Stimulated activated CD4-positive, alpha-beta T cell treated with anti-CD3 and anti-CD28 coated beads, Interleukin-4, amount 100 ng/mL, for 48 hours (primary cell): ENCODE measurements at regions not wholly inside any gene's neighbourhood (a gene's known extent, or its start where the extent isn't known, plus 50 kb on each side); places are given as distances from the start of the nearest gene placed in this dataset.
"Not testable (repeated sequence)": the region's sequence is repeated elsewhere in the genome, so short reads cannot be mapped to it uniquely, and the experiment has no call there.

Experiments used
- DNase-seq, 2 donors: peaks; one replicate each; pipeline ENCODE4 v3.0.0-alpha.2; 2020; ENCODE audit warnings: low read depth in 2 of 2

GRCh38 chr13:88235441-88235840 lies 564.3 kb downstream of the SLITRK5 start:
- DNase-seq, result no peak

DNA sequence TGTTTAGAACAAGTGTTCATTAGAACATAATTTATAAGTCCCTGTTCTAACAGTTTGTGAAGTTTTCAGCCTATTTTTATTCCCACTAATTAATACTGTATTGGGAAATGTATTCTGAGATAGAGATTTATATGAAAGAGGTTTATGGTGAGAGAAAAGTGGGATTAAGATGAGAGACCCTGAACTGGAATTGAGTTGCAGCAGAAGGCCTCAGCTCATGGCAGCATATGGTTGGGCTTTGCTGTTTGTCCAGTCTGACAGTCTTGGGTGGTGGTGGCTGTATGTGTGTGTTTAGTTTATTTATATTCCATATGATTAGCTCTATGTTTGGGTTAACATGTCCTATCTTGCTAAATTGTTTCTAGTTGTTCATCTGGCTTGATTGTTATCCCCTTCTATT lies 575.1 kb downstream of the SLITRK5 start:
- DNase-seq, result no peak

- DNase-seq, result no peak
Measured at GRCh38 chr13:88248393-88248792, 577.2 kb downstream of the SLITRK5 start.

- DNase-seq, result no peak
Measured at GRCh38 chr13:88257706-88258105, 586.5 kb downstream of the SLITRK5 start.

- no peak for DNase-seq
Measured at GRCh38 chr13:88263808-88264207, 592.6 kb downstream of the SLITRK5 start.

- no peak for DNase-seq
Measured at GRCh38 chr13:88281841-88282240, 610.7 kb downstream of the SLITRK5 start.

- no peak for DNase-seq
Measured at GRCh38 chr13:88285329-88285728, 614.2 kb downstream of the SLITRK5 start.

- DNase-seq, result no peak
Measured at GRCh38 chr13:88288326-88288725, 617.2 kb downstream of the SLITRK5 start.

GRCh38 chr13:88291731-88292130 lies 620.6 kb downstream of the SLITRK5 start:
- not testable (repeated sequence) for DNase-seq

DNA sequence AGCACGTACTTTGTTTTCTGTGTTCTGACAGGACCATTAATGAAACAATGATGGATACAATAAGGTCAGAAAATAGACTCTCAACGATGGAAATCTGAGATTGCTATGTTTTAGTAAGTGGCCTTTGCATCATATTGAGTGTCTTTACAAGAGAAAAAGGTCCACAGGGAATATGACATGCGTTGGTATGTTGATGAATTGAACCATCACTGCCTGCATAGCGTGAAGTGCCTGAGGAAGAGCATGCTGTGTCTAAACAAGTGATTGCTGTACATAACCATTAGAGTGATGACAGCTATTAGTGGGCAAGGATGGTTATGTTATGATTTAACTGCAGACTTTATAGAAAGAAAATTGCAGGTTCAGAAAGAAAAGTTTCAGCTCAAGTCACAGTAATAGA lies 623.2 kb downstream of the SLITRK5 start:
- DNase-seq, result no peak

DNA sequence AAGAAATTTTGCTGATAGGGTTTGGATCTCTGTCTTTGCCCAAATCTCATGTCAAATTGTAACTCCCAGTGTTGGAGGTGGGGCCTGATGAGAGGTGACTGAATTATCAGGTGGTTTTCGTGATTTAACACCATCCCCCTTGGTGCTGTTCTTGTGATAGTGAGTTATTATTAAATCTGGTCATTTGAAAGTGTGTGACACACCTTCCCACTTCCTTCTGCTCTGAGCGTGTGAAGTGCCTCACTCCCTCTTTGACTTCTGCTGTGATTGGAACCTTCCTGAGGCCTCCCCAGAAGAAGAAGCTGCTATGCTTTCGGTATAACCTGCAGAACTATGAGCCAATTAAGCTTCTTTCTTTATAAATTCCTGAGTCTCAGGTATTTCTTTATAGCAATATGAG lies 632.0 kb downstream of the SLITRK5 start:
- DNase-seq, result no peak

DNA sequence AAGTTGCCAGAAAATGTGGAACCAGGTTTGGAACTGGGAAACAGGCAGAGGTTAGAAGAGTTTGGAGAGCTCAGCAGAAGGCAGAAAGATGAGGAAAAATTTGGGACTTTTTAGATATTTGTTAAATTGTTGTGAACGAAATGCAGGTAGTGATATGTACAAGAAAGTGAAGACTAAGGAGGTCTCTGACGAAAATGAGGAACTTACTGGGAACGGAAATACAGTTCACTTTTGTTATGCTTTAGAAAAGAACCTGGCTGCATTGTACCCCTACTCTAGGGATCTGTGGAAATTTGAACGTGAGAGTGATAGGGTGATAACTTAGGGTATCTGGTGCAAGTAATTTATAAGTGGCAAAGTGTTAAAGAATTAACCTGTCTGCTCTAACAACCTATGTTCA lies 632.4 kb downstream of the SLITRK5 start:
- DNase-seq, result no peak

DNA sequence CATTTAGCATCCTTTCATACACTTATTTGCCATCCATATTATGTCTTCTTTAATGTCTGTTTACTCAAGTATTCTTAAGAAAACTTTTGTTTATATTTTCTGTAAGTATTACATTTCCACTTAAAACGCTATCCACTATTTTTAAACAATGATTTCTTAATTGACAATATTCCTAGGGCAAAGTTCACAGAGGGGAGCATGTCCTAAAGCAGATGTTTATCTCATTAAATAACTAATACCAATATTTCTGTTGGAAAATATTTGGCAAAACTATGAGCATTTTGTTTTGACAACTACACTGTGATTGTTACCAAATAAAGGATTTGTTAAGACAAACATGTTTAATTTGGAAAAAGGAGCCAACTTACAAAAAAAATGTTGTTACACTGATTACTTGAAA lies 643.3 kb downstream of the SLITRK5 start:
- no peak for DNase-seq

DNA sequence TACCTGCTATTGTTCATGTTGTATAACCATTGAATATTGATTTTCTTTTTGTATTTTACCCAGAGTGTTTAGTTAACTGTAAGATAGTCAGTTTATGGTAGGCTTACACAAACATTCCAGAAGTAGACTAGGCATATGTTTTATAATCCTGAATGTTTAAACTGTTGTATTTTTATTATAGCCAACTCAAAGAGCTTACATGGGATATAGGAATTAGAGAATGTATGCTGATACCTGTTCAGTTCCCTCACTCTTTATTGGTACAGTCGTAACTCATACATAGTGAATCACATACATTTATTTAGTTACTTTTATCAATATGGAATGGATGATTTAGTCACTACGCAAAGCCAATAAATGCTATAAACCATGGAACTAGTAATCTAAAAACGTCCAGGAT lies 657.9 kb downstream of the SLITRK5 start:
- no peak for DNase-seq

- no peak for DNase-seq
Measured at GRCh38 chr13:88339271-88339741, 668.1 kb downstream of the SLITRK5 start.

- DNase-seq, result no peak
Measured at GRCh38 chr13:88345171-88345847, 674.1 kb downstream of the SLITRK5 start.

GRCh38 chr13:88360761-88361160 lies 689.6 kb downstream of the SLITRK5 start:
- no peak for DNase-seq

- no peak for DNase-seq
Measured at GRCh38 chr13:88369866-88370265, 698.7 kb downstream of the SLITRK5 start.

- DNase-seq, result no peak
Measured at GRCh38 chr13:88376760-88377388, 705.7 kb downstream of the SLITRK5 start.

GRCh38 chr13:88377852-88378251 lies 706.7 kb downstream of the SLITRK5 start:
- no peak for DNase-seq

DNA sequence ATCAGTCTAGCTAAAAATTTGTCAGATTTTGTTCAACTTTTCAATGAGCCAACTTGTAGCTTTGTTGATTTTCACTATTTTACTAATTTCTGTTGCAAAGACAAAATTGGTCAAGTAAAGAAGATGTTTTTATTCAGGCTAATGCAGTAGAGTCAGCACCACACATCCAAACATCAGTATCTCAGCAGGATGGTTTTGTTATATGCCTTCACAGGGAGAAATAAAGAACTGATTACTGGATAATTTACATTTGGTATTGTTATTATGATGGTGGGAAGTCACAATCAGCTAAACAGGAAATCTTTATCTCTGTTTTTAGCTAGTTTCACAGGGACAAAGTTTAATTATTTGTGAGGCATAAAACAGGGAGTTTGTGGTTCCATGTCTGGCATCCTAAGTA lies 713.4 kb downstream of the SLITRK5 start:
- DNase-seq, result no peak

GRCh38 chr13:88395804-88396203 lies 724.6 kb downstream of the SLITRK5 start:
- no peak for DNase-seq

DNA sequence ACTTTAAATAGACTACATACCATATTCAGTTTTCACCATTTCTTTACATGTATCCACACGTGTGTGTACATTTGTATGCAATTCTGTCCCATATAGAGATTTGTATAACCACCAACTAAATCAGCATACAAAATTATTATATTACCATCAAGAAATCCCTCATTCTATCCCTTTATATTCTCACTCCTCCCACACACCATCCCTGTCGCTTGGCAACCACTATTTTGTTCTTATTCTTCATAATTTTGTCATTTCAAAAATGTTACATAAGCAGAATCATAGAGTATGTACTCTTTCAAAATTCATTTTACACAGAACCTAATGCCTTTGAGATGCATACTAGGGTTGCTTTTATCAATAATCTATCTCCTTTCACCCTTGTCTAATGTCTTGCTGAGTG lies 740.5 kb downstream of the SLITRK5 start:
- no peak for DNase-seq

- no peak for DNase-seq
Measured at GRCh38 chr13:88417801-88418200, 746.6 kb downstream of the SLITRK5 start.
